HuH-7 (cell line): ENCODE measurements at regions not wholly inside any gene's neighbourhood (a gene's known extent, or its start where the extent isn't known, plus 50 kb on each side); places are given as distances from the start of the nearest gene placed in this dataset.

ENCODE experiments used
- DNase-seq: peaks from one replicate; pipeline ENCODE4 v3.0.0; 2011; ENCODE audit warnings: low spot score

- no peak for DNase-seq
Measured at GRCh38 chr18:25435149-25435782, 83.3 kb upstream of the ZNF521 start.

GRCh38 chr18:25434745-25435144, 82.8 kb upstream of the ZNF521 start:
- DNase-seq, result no peak

- no peak for DNase-seq
Measured at GRCh38 chr18:25433590-25433989, 81.6 kb upstream of the ZNF521 start.

- DNase-seq, result no peak
Measured at GRCh38 chr18:25425024-25425423, 73.1 kb upstream of the ZNF521 start.

GRCh38 chr18:25423760-25424159, 71.8 kb upstream of the ZNF521 start:
- no peak for DNase-seq

GRCh38 chr18:25423267-25423666, 71.3 kb upstream of the ZNF521 start:
- DNase-seq, result no peak

GRCh38 chr18:25422230-25422629, 70.3 kb upstream of the ZNF521 start:
- DNase-seq, result no peak

GRCh38 chr18:25420077-25420825, 68.3 kb upstream of the ZNF521 start:
- DNase-seq, result no peak

- no peak for DNase-seq
Measured at GRCh38 chr18:25416374-25416773, 64.4 kb upstream of the ZNF521 start.

GRCh38 chr18:25409971-25410370, 58.0 kb upstream of the ZNF521 start:
- DNase-seq, result no peak

GRCh38 chr18:25408293-25408692, 56.3 kb upstream of the ZNF521 start:
- no peak for DNase-seq
